ENCODE measurements at regions not wholly inside any gene's neighbourhood (a gene's known extent, or its start where the extent isn't known, plus 50 kb on each side); places are given as distances from the start of the nearest gene placed in this dataset.

- TF ChIP-seq CTCF (IDR thresholded peaks at IDR 0.05; ENCODE audit: low read length) (no peak), EZH2phosphoT487 (IDR thresholded peaks at IDR 0.05; ENCODE audit: low read length) (no peak)
Measured at GRCh38 chr19:20351244-20351643, 184.2 kb downstream of the ZNF486 start.

All from MM.1S (cell line).